GM06990 (cell line): ENCODE measurements at regions not wholly inside any gene's neighbourhood (a gene's known extent, or its start where the extent isn't known, plus 50 kb on each side); places are given as distances from the start of the nearest gene placed in this dataset.

ENCODE experiments used
- DNase-seq: peaks from one replicate; pipeline ENCODE4 v3.0.0-alpha.2; 2011; ENCODE audit not compliant: insufficient read length; ENCODE audit errors: extremely low read depth
- H3K27me3 ChIP-seq: replicated peaks from 2 replicates; pipeline ENCODE4 v1.6.0; 2011; ENCODE audit warnings: low read length; ENCODE audit not compliant: control insufficient read depth, insufficient read depth
- H3K36me3 ChIP-seq: 2 replicates; pipeline ENCODE4 v1.5.1; 2011; ENCODE audit warnings: low read length; ENCODE audit not compliant: control insufficient read depth, insufficient read depth
- H3K4me3 ChIP-seq: replicated peaks from 2 replicates; pipeline ENCODE4 v1.5.1; 2011; ENCODE audit warnings: low read depth, mild to moderate bottlenecking, control low read depth, low read length
- TF ChIP-seq, protein P1 (sequence below): IDR thresholded peaks from 2 replicates; pipeline ENCODE4 v1.5.1; 2011; ENCODE audit warnings: low read length, control low read depth, mild to moderate bottlenecking, inconsistent platforms; ENCODE audit not compliant: insufficient read depth, poor library complexity, severe bottlenecking

DNA sequence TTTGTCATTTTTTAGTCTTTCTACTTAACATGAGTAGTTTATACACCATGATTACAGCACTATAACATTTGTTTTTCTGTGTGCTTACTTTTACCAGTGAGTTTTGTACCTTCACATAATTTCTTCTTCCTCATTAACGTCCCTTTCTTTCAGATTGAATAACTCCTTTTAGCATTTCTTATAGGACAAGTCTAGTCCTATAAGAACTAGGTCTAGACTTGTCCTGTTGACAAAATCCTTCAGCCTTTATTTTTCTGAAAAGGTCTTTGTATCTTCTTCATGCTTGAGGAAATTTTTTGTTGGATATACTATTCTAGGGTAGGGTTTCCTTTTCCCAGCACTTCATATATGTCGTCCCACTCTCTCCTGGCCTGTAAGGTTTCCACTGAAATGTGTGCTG is 253.3 kb upstream of the ARHGAP24 start:
- Histone ChIP-seq H3K27me3 (no peaks in the 10 kb centered on the region), H3K36me3 (no peaks in the 10 kb centered on the region), H3K4me3 (no peak overlapping the region)
- TF ChIP-seq, protein P1, sequence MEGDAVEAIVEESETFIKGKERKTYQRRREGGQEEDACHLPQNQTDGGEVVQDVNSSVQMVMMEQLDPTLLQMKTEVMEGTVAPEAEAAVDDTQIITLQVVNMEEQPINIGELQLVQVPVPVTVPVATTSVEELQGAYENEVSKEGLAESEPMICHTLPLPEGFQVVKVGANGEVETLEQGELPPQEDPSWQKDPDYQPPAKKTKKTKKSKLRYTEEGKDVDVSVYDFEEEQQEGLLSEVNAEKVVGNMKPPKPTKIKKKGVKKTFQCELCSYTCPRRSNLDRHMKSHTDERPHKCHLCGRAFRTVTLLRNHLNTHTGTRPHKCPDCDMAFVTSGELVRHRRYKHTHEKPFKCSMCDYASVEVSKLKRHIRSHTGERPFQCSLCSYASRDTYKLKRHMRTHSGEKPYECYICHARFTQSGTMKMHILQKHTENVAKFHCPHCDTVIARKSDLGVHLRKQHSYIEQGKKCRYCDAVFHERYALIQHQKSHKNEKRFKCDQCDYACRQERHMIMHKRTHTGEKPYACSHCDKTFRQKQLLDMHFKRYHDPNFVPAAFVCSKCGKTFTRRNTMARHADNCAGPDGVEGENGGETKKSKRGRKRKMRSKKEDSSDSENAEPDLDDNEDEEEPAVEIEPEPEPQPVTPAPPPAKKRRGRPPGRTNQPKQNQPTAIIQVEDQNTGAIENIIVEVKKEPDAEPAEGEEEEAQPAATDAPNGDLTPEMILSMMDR, result no peak
- no peak for DNase-seq

DNA sequence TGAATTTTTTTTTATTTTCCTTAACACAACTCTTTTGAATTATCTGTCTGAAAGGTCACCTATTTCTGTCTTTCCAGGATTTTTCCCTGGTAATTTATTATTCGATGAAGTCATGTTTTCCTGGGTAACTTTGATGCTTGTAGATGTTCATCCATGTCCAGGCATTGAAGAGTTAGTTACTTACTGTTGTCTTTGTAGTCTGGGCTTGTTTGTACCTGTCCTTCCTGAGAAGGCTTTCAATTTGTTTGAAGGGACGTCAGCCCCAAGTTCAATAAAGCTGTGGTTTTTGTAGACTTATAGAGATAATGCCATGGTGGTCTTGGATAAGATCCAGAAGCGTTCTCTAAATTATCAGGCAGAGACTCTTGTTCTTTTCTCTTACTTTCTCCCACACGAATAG is 252.4 kb upstream of the ARHGAP24 start:
- TF ChIP-seq, protein P1, result no peak
- DNase-seq, result no peak
- no peak overlapping the region for H3K4me3 ChIP-seq
- no peaks in the 10 kb centered on the region for H3K27me3 ChIP-seq
- H3K36me3 ChIP-seq, result no peaks in the 10 kb centered on the region

DNA sequence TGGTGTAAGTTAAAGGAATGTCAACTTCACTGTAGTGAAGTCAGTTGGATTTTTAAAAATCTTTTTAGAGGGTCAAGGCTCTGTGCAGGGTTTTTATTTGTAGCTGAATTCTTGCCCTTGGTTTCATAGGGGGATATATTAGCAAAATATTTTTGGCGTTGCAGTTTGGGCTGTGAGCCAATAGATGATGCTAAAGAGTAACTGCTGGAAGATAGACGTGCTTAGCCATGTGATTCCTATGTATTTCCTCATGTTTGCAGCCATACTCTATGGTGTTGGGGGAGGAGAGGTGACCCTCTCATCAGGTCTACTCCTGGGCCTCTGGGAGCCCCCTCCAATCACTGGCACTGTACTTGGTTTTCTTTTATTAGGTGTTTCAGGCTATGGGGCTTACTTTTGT is 246.7 kb upstream of the ARHGAP24 start:
- H3K27me3 ChIP-seq, result no peaks in the 10 kb centered on the region
- no peak overlapping the region for H3K4me3 ChIP-seq
- no peaks in the 10 kb centered on the region for H3K36me3 ChIP-seq
- no peak for DNase-seq
- TF ChIP-seq, protein P1, result peak; percentile 53

DNA sequence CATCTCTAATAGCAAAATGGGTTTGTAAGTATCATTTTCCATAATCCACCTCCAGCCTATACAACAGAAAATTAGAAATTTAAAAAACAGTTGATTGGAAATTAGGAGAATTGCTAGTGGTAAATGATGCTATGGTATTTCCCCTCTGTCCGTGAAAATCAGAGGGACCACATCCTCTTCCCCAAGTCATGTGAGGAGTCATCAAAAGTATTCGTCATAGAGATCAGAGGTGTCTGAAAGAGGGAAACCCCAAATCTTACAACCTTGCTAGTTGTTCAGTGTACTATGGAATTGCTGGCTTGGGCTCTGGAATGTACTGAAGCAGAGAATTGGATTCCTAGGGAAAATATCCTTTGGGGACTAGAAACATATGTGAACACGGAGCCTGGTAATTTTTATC is 241.4 kb upstream of the ARHGAP24 start:
- Histone ChIP-seq H3K4me3 (no peak overlapping the region), H3K27me3 (no peaks in the 10 kb centered on the region), H3K36me3 (no peaks in the 10 kb centered on the region)
- TF ChIP-seq, protein P1, result no peak
- no peak for DNase-seq

DNA sequence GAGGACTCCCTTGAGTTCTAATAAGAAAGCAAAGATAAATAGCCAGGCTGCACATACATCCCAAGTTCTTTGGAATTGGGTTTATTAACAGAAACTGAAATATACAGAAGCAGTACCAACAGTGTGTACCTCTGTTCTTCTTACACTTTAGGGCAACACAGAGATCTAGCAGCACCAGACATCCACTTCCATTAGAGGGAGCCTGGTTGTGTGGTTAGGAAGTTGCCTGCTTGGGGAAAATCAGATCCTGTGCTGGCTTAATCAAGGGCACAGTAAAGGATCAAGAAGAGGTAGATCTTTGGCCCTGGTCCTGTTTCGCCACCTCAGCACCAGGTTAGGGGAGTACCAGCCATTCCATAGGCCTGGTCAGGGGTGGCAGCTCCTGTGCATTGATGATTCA is 231.1 kb upstream of the ARHGAP24 start:
- no peaks in the 10 kb centered on the region for H3K27me3 ChIP-seq
- H3K4me3 ChIP-seq, result no peak overlapping the region
- TF ChIP-seq, protein P1, result no peak
- H3K36me3 ChIP-seq, result no peaks in the 10 kb centered on the region
- DNase-seq, result no peak

- TF ChIP-seq, protein P1, result no peak
- no peaks in the 10 kb centered on the region for H3K36me3 ChIP-seq
- no peak overlapping the region for H3K4me3 ChIP-seq
- DNase-seq, result no peak
- H3K27me3 ChIP-seq, result no peaks in the 10 kb centered on the region
Observed at GRCh38 chr4:85244638-85245037, 230.3 kb upstream of the ARHGAP24 start.
